ENCODE measurements at regions not wholly inside any gene's neighbourhood (a gene's known extent, or its start where the extent isn't known, plus 50 kb on each side); places are given as distances from the start of the nearest gene placed in this dataset.

GRCh38 chr13:34290661-34291060 is 472.7 kb downstream of the RFC3 start:
- in situ Hi-C loops (cut with MboI; ENCODE audit: low sequenced_read_pairs) = no loop called here
- no peak overlapping the region for H3K4me3 ChIP-seq (ENCODE audit: insufficient read depth, low read depth, low read length)
- no peak overlapping the region for H2BK15ac ChIP-seq (ENCODE audit: low read depth, low read length)
- no peak overlapping the region for H3K18ac ChIP-seq (ENCODE audit: low read depth, low read length)
- dilution Hi-C loops (cut with HindIII; ENCODE audit: low sequenced_read_pairs, unreplicated experiment) = no loop called here
- no peak overlapping the region for H2BK120ac ChIP-seq (ENCODE audit: low read depth, low read length)
- no peaks in the 10 kb centered on the region for H4K20me1 ChIP-seq (ENCODE audit: insufficient read depth, low read length)
- no peaks in the 10 kb centered on the region for H3K9me1 ChIP-seq (ENCODE audit: insufficient read depth, low read length)
- no peak overlapping the region for H4K5ac ChIP-seq (ENCODE audit: low read depth, low read length)
- no peaks in the 10 kb centered on the region for H3K36me3 ChIP-seq (ENCODE audit: control insufficient read depth, insufficient read depth, low read length)
- ATAC-seq (ENCODE audit: low read depth) (no peak), DNase-seq (no peak)
- H3K23ac ChIP-seq (ENCODE audit: low read depth, low read length) = no peak overlapping the region
- no peaks in the 10 kb centered on the region for H3K4me1 ChIP-seq (ENCODE audit: control insufficient read depth, insufficient read depth, low read length)
- H3K4me2 ChIP-seq (ENCODE audit: low read depth, low read length) = no peak overlapping the region
- H4K8ac ChIP-seq (ENCODE audit: low read depth in 2 of 2, low read length in 2 of 2) = no peak overlapping the region
- ChIA-PET CTCF (no interaction called here), POLR2A (ENCODE audit: unreplicated experiment) (no interaction called here)
- no peak for TF ChIP-seq MXI1 (IDR thresholded peaks at IDR 0.05; ENCODE audit: borderline replicate concordance, low read depth, low read length)
- no peak for TF ChIP-seq MAZ (IDR thresholded peaks at IDR 0.05; ENCODE audit: borderline replicate concordance, low read depth, low read length)
- no peak for TF ChIP-seq USF2 (IDR thresholded peaks at IDR 0.05; ENCODE audit: low read depth, low read length)
- TF ChIP-seq RCOR1 (IDR thresholded peaks at IDR 0.05; ENCODE audit: insufficient replicate concordance, low read length) = no peak
- no peak for TF ChIP-seq CHD1 (IDR thresholded peaks at IDR 0.05; ENCODE audit: low read depth, low read length)
- TF ChIP-seq RAD21 (IDR thresholded peaks at IDR 0.05; ENCODE audit: low read length) = no peak
- TF ChIP-seq NFE2L2 (IDR thresholded peaks at IDR 0.05; ENCODE audit: low read depth, low read length) = no peak
- TF ChIP-seq BHLHE40 (IDR thresholded peaks at IDR 0.05; ENCODE audit: low read depth, low read length) = no peak
- no peak for TF ChIP-seq RFX5 (IDR thresholded peaks at IDR 0.05; ENCODE audit: low read depth, low read length)
- no peak for TF ChIP-seq POLR2A (IDR thresholded peaks at IDR 0.05; ENCODE audit: low read depth, low read length)
- no peak for TF ChIP-seq MAFK (IDR thresholded peaks at IDR 0.05; ENCODE audit: low read depth, low read length)
- TF ChIP-seq CEBPB (IDR thresholded peaks at IDR 0.05; ENCODE audit: low read depth, low read length) = no peak
- TF ChIP-seq, protein P1, sequence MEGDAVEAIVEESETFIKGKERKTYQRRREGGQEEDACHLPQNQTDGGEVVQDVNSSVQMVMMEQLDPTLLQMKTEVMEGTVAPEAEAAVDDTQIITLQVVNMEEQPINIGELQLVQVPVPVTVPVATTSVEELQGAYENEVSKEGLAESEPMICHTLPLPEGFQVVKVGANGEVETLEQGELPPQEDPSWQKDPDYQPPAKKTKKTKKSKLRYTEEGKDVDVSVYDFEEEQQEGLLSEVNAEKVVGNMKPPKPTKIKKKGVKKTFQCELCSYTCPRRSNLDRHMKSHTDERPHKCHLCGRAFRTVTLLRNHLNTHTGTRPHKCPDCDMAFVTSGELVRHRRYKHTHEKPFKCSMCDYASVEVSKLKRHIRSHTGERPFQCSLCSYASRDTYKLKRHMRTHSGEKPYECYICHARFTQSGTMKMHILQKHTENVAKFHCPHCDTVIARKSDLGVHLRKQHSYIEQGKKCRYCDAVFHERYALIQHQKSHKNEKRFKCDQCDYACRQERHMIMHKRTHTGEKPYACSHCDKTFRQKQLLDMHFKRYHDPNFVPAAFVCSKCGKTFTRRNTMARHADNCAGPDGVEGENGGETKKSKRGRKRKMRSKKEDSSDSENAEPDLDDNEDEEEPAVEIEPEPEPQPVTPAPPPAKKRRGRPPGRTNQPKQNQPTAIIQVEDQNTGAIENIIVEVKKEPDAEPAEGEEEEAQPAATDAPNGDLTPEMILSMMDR (conservative IDR thresholded peaks at IDR 0.05; ENCODE audit: low read depth, low read length) = no peak
- no peak for TF ChIP-seq FOS (IDR thresholded peaks at IDR 0.05; ENCODE audit: low read depth, low read length)
- no peak for TF ChIP-seq SMC3 (IDR thresholded peaks at IDR 0.05; ENCODE audit: low read depth, low read length)
- no peak overlapping the region for H2BK20ac ChIP-seq (ENCODE audit: low read depth, low read length)
- H3K14ac ChIP-seq (replicated peaks; ENCODE audit: low read depth, low read length) = no peak overlapping the region
- H2BK5ac ChIP-seq (ENCODE audit: low read depth, low read length, poor library complexity, severe bottlenecking) = no peak overlapping the region
- intact Hi-C loops (cut with micrococcal nuclease) = no loop called here
- no peaks in the 10 kb centered on the region for H3K9me3 ChIP-seq (ENCODE audit: control insufficient read depth, insufficient read depth, low read length)
- H2AK5ac ChIP-seq (ENCODE audit: low read depth, low read length) = no peak overlapping the region
- no peak overlapping the region for H2AFZ ChIP-seq (replicated peaks; ENCODE audit: low read length, poor library complexity)
- H3K9ac ChIP-seq (ENCODE audit: low read depth, low read length) = no peak overlapping the region
- H3K56ac ChIP-seq (ENCODE audit: extremely low read depth, insufficient read depth, low read length) = no peak overlapping the region
- H3K27me3 ChIP-seq (ENCODE audit: control insufficient read depth, insufficient read depth, low read length) = no peaks in the 10 kb centered on the region
- no TSS peak for BruUV-seq (replicated peaks)
- no peak overlapping the region for H3K27ac ChIP-seq (ENCODE audit: insufficient read depth, low read length)
- no peak overlapping the region for H4K91ac ChIP-seq (ENCODE audit: insufficient read depth, low read depth, low read length)
- no peaks in the 10 kb centered on the region for H3K79me1 ChIP-seq (ENCODE audit: low read depth in 1 of 2, low read length in 2 of 2)
- no peak overlapping the region for H2AK9ac ChIP-seq (replicated peaks; ENCODE audit: low read depth, low read length, poor library complexity)
- no peak overlapping the region for H3K4ac ChIP-seq (ENCODE audit: low read depth, low read length)

Data from IMR-90 (cell line).